GM21825 (cell line): ENCODE measurements at regions not wholly inside any gene's neighbourhood (a gene's known extent, or its start where the extent isn't known, plus 50 kb on each side); places are given as distances from the start of the nearest gene placed in this dataset.

Source experiments
- ATAC-seq: cut with Tn5 transposase; IDR thresholded peaks from one replicate; pipeline ENCODE4 v1.9.1; 2021; ENCODE audit warnings: mild to moderate bottlenecking, moderate library complexity; ENCODE audit not compliant: unreplicated experiment

GRCh38 chr14:56494167-56494566 is 85.4 kb upstream of the TMEM260 start:
- ATAC-seq: no peak

GRCh38 chr14:56498112-56498511 is 81.5 kb upstream of the TMEM260 start:
- no peak for ATAC-seq

- no peak for ATAC-seq
Observed at GRCh38 chr14:56501909-56502530, 77.6 kb upstream of the TMEM260 start.

GRCh38 chr14:56505361-56505760 is 74.2 kb upstream of the TMEM260 start:
- no peak for ATAC-seq

GRCh38 chr14:56512521-56512920 is 67.1 kb upstream of the TMEM260 start:
- ATAC-seq: no peak

GRCh38 chr14:56514663-56515371 is 64.8 kb upstream of the TMEM260 start:
- ATAC-seq: no peak

- no peak for ATAC-seq
Observed at GRCh38 chr14:56515739-56516138, 63.9 kb upstream of the TMEM260 start.

- no peak for ATAC-seq
Observed at GRCh38 chr14:56522403-56522802, 57.2 kb upstream of the TMEM260 start.

- no peak for ATAC-seq
Observed at GRCh38 chr14:56524971-56525677, 54.5 kb upstream of the TMEM260 start.

- ATAC-seq: no peak
Observed at GRCh38 chr14:56528927-56529326, 50.7 kb upstream of the TMEM260 start.
